KMS-11 (cell line): ENCODE measurements at regions not wholly inside any gene's neighbourhood (a gene's known extent, or its start where the extent isn't known, plus 50 kb on each side); places are given as distances from the start of the nearest gene placed in this dataset.
A peak's percentile ranks its signal among the peaks of the same experiment; 100 is the strongest.

Source experiments
- H2AFZ ChIP-seq: fragments of 200-600 bp; sonication (generic); 2 replicates; pipeline ENCODE4 v1.6.1; 2016; ENCODE audit warnings: antibody characterized with exemption, mixed run types, low read depth
- H3K27ac ChIP-seq: fragments of 200-600 bp; sonication (generic); 2 replicates; pipeline ENCODE4 v1.6.1; 2016; ENCODE audit warnings: mild to moderate bottlenecking, mixed run types
- H3K27me3 ChIP-seq: fragments of 200-600 bp; sonication (generic); 2 replicates; pipeline ENCODE4 v1.6.1; 2017; ENCODE audit warnings: mild to moderate bottlenecking, low read depth, mixed run types, moderate library complexity; ENCODE audit not compliant: insufficient read depth
- H3K36me3 ChIP-seq: fragments of 200-600 bp; sonication (generic); 2 replicates; pipeline ENCODE4 v1.6.1; 2017; ENCODE audit warnings: mild to moderate bottlenecking, mixed run types; ENCODE audit not compliant: insufficient read depth
- H3K4me1 ChIP-seq: fragments of 200-600 bp; sonication (generic); 2 replicates; pipeline ENCODE4 v1.6.1; 2016; ENCODE audit warnings: mild to moderate bottlenecking, low read depth, mixed run types; ENCODE audit not compliant: poor library complexity, severe bottlenecking
- H3K4me2 ChIP-seq: fragments of 200-600 bp; sonication (generic); 2 replicates; pipeline ENCODE4 v1.7.0; 2016; ENCODE audit warnings: mild to moderate bottlenecking, mixed run types
- H3K4me3 ChIP-seq: fragments of 200-600 bp; sonication (generic); IDR thresholded peaks from 2 replicates; pipeline ENCODE4 v1.6.1; 2017; ENCODE audit warnings: low read depth, low read length, mixed read lengths; ENCODE audit not compliant: insufficient read depth
- H3K79me2 ChIP-seq: fragments of 200-600 bp; sonication (generic); 2 replicates; pipeline ENCODE4 v1.6.1; 2016; ENCODE audit warnings: low read depth, mixed run types; ENCODE audit not compliant: insufficient read depth
- H3K9ac ChIP-seq: fragments of 200-600 bp; sonication (generic); 2 replicates; pipeline ENCODE4 v1.6.1; 2016; ENCODE audit warnings: mild to moderate bottlenecking, mixed run types
- H4K20me1 ChIP-seq: fragments of 200-600 bp; sonication (generic); 2 replicates; pipeline ENCODE4 v1.6.1; 2016; ENCODE audit warnings: mild to moderate bottlenecking, mixed run types; ENCODE audit not compliant: insufficient read depth
- TF ChIP-seq, protein P1 (sequence below): fragments of 200-600 bp; sonication (generic); conservative IDR thresholded peaks from 2 replicates; pipeline ENCODE4 v1.6.1; 2017; ENCODE audit warnings: low read depth, mild to moderate bottlenecking, antibody characterized with exemption, low read length, moderate library complexity, mixed read lengths

- Histone ChIP-seq H3K4me2 (no peak overlapping the region), H3K9ac (no peak overlapping the region), H4K20me1 (no peaks in the 10 kb centered on the region), H3K4me3 (no peak overlapping the region), H3K36me3 (no peaks in the 10 kb centered on the region), H3K79me2 (no peaks in the 10 kb centered on the region), H2AFZ (no peak overlapping the region), H3K27me3 (no peaks in the 10 kb centered on the region), H3K4me1 (peaks cover 3% of the 10 kb centered on the region), H3K27ac (no peak overlapping the region)
- TF ChIP-seq, protein P1, sequence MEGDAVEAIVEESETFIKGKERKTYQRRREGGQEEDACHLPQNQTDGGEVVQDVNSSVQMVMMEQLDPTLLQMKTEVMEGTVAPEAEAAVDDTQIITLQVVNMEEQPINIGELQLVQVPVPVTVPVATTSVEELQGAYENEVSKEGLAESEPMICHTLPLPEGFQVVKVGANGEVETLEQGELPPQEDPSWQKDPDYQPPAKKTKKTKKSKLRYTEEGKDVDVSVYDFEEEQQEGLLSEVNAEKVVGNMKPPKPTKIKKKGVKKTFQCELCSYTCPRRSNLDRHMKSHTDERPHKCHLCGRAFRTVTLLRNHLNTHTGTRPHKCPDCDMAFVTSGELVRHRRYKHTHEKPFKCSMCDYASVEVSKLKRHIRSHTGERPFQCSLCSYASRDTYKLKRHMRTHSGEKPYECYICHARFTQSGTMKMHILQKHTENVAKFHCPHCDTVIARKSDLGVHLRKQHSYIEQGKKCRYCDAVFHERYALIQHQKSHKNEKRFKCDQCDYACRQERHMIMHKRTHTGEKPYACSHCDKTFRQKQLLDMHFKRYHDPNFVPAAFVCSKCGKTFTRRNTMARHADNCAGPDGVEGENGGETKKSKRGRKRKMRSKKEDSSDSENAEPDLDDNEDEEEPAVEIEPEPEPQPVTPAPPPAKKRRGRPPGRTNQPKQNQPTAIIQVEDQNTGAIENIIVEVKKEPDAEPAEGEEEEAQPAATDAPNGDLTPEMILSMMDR: no peak
Observed at GRCh38 chr2:62402156-62402555, 103.8 kb downstream of the TMEM17 start.

DNA sequence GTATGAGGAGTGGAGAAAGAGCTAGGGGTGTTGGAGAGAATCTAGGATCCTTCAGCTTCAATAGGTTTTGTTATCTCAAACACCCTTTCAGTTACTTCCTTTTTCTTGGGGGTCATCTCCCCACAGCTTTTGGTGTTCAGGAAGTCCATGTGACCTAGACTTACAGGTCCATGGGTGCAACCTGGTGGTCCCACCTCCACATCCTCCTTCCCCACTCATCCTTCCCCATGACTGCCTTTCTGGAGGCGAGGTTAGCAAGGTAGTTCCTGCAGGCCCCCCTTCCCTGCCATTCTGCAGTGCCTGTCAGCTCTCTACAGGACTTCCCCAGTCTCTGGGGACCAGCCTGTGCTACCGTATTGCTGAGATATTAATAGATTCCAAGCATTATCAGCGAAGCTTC is 107.6 kb downstream of the TMEM17 start:
- Histone ChIP-seq H3K4me2 (no peak overlapping the region), H3K79me2 (no peaks in the 10 kb centered on the region), H3K4me1 (peaks cover 11% of the 10 kb centered on the region), H3K4me3 (no peak overlapping the region), H3K9ac (no peak overlapping the region), H3K27ac (no peak overlapping the region), H3K27me3 (no peaks in the 10 kb centered on the region), H3K36me3 (no peaks in the 10 kb centered on the region), H4K20me1 (no peaks in the 10 kb centered on the region), H2AFZ (no peak overlapping the region)
- TF ChIP-seq, protein P1: no peak

GRCh38 chr2:62396880-62397279 is 109.1 kb downstream of the TMEM17 start:
- Histone ChIP-seq H3K27me3 (no peaks in the 10 kb centered on the region), H3K27ac (no peak overlapping the region), H3K36me3 (no peaks in the 10 kb centered on the region), H3K79me2 (no peaks in the 10 kb centered on the region), H4K20me1 (no peaks in the 10 kb centered on the region), H3K4me3 (no peak overlapping the region), H2AFZ (no peak overlapping the region), H3K9ac (no peak overlapping the region), H3K4me1 (peaks cover 11% of the 10 kb centered on the region), H3K4me2 (peak overlapping the region; percentile 24; the same call in 1 of the 2 replicates)
- TF ChIP-seq, protein P1: no peak

- Histone ChIP-seq H3K36me3 (no peaks in the 10 kb centered on the region), H3K27ac (no peak overlapping the region), H3K4me3 (no peak overlapping the region), H3K9ac (no peak overlapping the region), H3K27me3 (no peaks in the 10 kb centered on the region), H3K4me1 (peaks cover 11% of the 10 kb centered on the region), H3K4me2 (no peak overlapping the region), H3K79me2 (no peaks in the 10 kb centered on the region), H2AFZ (no peak overlapping the region), H4K20me1 (no peaks in the 10 kb centered on the region)
- TF ChIP-seq, protein P1: no peak
Observed at GRCh38 chr2:62393293-62393692, 112.7 kb downstream of the TMEM17 start.
